HS-5 (cell line): ENCODE measurements at regions not wholly inside any gene's neighbourhood (a gene's known extent, or its start where the extent isn't known, plus 50 kb on each side); places are given as distances from the start of the nearest gene placed in this dataset.

Experiments
- DNase-seq: peaks from one replicate; pipeline ENCODE4 v3.0.0-alpha.2; 2012; ENCODE audit warnings: low read depth

DNA sequence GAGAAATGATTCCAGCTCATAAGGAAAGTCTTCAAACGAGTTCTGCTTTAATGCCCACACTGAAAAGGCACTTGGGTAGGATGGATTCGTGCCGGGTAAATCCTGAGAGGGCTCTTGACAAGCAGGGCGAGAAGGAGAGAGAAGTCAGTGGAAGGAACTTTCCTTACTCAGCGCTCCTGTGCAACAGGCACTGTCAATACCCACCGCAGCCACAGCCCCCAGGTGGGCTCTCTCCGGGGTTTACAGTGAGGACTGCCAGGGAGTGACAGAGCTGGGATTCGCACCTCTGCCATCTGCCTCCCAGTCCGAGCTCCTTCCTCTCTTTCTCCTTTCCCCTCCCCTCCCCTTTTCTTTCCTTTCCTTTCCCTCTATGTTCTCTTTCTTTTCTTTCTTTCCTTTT, 118.7 kb downstream of the BEGAIN start:
- DNase-seq: no peak

DNA sequence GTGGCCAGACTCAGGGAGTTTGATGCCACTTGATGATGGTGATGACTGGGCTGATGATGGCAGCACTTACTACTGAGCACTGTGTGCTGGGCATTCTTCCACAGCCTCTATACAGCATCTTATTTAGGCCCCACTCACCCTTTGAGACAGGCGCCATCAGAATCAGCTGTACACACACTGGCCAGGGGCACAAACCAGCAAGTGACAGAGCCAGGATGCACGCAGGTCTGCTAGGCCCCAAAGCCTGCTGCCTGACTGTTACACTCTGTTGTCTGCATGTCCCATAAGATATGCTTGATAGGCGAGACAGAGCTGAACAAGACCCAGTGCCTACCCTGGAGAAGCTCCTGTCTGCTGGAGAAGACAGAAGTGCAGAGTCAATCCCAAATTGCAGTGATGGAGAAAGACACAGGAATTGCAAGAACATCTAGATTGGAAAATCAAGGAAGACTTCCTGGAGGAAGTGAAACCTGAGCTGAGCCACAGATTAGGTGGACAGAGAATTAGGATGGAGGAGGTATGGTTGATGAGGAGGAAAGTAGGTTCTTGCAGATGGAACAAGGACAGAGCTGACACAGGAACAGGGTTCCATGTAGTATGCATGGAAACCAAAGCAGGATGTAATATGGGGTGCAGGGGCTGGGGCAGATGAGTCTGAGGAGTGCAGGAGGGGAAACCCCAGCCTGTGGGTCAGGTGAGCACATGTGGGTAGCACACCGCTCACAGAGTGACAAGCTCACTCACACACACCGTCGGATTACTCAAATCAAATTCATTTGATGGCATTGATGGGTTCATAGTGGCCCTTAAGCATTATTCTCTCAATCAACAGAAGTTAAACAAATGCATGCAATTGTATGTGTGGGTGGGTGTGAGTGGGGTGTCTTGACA, 117.3 kb downstream of the BEGAIN start:
- DNase-seq: no peak

DNA sequence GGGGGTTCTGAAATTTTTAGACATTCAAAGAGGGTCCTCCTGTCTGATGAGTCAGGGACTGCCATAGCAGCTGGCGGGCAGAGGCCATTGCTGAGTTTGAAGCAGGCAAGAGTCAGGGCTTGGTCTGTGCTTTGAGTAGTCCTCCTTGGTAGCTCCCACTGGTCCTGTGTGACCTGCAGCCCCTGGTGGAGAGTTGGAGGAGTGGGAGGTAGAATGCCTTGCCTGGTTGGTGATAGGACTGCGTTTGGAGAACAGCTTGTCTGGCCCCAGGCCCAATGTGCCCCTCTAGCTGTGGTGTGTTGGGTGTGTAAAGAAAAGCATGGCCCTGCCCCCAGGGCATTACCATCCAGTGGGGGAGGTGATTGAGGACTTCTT, 116.7 kb downstream of the BEGAIN start:
- DNase-seq: no peak

DNA sequence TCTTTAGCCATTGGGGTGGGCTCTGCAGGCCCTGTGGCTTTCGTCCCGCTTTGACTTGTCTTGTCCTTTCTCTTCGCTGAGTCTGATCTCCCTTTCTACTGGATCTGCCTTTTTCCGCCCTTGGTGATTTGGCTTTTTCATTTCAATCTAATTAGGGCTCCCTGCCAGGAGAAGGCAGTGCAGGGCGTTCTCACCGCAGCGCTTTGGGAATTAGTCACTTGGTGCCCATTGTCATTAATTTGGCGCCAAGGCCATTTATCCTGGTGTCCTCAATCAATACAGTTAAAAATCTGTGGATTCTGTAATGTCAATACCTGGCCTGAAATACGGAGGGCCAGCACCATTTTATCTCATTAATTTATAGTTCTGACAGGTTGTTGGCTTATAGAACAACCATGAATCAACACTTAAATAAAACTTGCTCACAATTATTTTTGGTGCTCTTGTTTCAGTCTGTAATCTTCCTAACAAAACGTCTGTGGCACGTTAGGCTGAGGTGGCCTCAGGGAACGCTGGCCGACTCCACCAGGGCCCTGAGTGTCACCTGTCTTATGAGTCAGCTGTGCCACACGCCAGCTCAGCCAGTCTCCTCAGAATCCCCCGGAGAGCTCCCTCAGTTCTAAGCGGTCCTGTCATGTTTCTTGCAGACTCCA, 115.7 kb downstream of the BEGAIN start:
- no peak for DNase-seq

DNA sequence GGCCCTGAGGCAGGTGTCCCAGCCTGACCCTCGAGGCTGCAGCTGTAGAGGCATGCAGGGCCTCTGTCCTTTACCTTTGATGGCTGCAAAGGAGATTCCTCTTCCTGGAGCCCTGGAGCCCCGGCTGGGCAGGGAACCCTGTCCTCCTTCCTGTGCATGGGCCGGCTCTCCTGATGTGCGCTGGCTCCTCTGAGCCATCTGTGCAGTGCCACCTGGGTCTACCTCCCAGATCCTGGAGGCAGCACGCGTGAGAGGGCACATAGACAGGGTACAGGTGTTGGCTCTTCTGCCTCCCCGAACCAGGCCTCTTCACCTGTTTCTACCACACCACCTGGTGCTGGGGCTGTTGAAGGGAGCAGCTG, 115.1 kb downstream of the BEGAIN start:
- no peak for DNase-seq

DNA sequence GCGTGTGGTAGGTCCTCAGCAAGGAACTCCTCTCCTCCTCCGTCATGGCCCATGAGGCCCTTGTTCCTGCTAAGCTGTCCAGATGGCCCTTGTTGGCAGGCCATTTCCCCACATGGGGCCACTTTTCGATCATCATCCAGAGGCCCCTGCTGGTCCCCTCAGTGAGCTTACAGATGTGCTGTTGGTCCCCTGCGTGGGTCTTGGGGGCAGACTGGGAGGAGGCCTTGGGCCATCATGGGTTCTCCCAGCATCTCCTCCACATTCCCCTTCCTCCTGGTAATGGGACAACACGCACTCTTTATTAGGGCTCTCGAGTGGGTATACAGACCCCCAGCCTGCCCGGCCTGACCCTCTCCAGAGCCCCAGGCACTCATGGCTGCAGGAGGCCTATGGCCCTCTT, 114.7 kb downstream of the BEGAIN start:
- no peak for DNase-seq

DNA sequence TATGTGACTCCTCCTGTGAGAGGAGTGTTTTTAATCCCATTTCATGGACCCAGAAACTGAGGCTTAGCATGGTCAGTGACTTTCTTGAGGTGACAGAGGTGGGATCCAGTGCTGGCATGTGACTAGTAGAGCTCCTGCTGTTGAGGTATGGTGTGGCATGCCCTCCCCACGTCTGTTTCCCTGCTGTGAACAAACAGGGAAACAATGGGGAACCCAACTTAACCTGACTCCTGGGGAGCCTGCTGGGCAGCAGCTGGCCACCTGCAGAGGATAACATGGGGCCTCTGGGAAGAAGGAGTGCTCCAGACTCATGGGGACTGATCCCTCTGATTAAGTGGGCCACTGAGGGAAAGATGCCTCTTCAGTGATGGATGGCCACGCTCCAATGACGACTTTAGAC, 114.0 kb downstream of the BEGAIN start:
- no peak for DNase-seq

DNA sequence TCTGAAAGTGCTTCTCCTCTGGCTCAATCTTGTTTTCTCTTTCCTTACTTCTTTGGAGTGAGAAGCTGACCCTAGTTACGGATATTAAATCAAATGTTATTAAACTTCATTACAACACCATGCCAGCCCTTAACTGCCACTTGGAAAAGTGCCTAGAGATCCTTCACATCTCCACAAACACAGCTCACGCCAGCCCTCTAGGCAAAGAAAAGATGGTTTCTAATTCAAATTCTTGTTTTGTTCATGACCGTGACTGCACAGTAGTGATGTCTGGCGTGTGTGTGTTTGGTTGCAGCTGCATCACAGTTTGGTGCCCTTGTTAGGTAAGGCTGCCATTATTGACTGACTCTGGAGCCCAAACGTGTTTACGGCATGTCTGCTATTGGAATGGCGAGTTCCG, 113.0 kb downstream of the BEGAIN start:
- no peak for DNase-seq

DNA sequence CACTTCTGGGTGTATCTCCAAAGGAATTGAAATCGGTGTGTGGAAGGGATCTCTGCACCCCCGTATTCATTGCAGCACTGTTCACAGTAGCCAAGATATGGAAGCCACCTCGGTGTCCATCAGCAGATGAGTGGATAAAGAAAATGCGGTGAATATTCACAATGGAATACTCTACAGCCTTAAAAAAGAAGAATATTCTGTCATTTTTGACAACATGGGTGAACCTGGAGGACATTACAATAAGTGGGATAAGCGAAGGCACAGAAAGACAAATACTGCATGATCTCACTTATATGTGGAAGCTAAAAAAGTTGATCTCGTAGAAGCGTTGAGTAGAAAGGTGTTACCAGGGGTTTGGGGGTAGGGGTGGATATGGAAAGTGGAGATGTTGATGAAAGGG, 111.9 kb downstream of the BEGAIN start:
- no peak for DNase-seq

DNA sequence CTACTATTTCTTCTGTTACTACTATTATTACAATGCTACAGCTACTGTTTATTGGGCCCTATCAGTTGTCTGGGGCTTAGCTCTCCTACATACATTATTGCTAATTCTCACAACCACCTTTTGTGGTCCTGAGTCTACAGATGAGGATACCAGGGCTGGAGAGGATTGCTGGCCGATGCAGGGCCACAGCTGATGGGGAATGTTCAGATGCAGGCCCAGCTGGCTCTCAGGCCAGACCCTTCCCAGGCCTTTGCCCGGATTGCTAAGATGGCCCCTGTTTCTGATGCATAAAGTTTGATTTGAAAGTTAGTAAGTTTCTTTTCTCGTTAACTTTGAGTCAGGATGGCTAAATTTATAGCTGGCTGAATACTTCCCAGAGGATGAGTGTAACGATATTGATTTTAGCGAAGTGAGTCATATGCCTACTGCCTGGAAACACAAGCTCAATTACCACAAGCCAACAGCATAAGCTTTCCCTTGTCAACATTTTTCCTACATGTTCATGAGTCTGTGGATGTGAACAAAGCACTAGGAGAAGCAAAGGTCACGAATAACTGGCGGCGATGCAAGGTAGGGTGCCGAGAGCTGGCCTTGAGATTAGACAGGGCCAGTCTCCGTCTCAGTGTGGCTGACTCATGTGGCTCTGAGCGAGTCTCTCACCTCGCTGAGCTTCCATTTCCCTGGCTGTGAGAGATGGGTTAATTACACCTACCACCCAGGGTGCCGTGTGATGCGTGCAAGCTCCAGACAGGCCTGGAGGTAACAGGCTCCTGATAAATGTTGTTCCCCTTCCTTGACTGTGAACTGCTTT, 111.0 kb downstream of the BEGAIN start:
- DNase-seq: peak; percentile 86

DNA sequence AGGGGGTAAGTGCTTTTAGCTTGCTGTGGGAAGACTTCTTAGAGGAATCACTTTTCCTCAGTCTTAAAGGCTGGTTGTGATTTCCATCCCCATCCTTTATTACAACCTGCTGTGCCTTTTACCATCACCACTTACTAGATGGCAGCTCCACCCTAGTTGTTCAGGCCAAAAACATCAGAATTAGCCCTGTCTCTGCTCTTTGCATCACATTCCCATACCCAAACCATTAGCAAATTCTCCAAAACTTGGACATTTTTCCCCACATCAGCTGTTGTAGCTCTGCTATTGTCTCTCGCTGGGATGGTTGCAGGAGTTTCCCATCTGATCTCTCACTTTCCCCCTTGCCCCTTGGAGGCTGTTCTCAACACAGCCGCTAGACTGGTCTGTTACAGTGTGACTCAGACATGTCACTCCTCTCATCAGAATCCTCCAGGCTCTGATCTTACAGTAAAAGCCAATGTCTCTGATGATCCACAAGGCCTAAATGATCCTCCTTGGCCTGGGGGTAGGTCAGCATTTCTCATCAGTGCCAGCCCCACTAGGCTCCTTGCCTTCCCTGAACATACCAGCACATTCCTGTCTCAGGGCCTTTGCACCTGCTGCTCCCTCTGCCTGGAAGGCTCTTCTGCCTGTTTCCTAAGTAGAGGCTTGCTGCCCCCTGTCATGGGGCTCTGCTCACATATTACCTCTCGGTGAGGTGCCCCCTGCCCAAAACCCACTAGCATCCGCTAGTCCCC, 102.5 kb downstream of the BEGAIN start:
- no peak for DNase-seq

DNA sequence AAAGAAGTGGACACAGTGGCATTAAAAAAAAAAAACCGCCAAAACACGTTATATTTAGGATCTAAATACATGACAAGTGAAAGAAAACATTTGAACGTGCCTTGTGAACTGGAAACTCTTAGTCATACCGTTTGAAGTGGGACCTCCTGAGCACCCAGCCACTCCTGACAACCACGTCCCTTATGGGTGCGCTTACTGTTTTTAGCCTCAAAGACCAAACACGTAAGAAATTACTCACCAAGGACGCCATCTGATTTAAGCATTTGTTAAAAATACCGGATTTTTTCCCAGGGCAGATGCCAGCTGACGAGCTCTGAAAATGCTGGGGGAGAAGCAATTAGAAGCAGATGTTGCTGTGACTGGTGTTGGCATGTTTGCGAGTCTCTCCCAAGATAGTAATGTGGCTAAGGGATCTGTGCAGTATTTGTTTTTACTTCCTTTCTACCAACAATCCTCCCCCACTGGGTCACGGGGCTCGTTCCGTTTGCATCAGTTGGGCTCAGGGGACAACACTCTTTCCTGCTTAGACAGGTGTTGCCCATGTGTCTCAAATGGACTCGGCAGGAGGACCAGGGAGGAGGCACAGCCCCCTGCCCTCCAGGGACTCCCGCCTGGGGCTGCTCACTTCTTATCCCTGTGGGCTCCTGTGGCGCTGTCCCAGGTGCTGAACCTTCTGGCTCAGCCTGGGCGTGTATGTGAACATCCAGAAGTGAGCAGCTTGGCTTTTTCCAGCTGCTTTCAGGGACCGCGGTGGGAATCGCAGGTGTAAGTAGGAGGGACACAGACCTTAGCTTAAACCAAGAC, 101.0 kb downstream of the BEGAIN start:
- peak; percentile 54 for DNase-seq
